HG03025 (cell line): ENCODE measurements at regions not wholly inside any gene's neighbourhood (a gene's known extent, or its start where the extent isn't known, plus 50 kb on each side); places are given as distances from the start of the nearest gene placed in this dataset.
"Not testable (repeated sequence)": the region's sequence is repeated elsewhere in the genome, so short reads cannot be mapped to it uniquely, and the experiment has no call there.

Source experiments
- ATAC-seq: cut with Tn5 transposase; IDR thresholded peaks from one replicate; pipeline ENCODE4 v1.9.1; 2021; ENCODE audit warnings: mild to moderate bottlenecking, moderate library complexity; ENCODE audit not compliant: unreplicated experiment, low FRiP score

GRCh38 chr4:122100508-122100907, 51.6 kb upstream of the BLTP1 start:
- ATAC-seq: no peak

- no peak for ATAC-seq
Measured at GRCh38 chr4:122099896-122100295, 52.2 kb upstream of the BLTP1 start.

GRCh38 chr4:122091836-122092405, 60.2 kb upstream of the BLTP1 start:
- no peak for ATAC-seq

GRCh38 chr4:122091397-122091796, 60.7 kb upstream of the BLTP1 start:
- no peak for ATAC-seq

GRCh38 chr4:122090989-122091388, 61.1 kb upstream of the BLTP1 start:
- ATAC-seq: no peak

GRCh38 chr4:122086338-122087065, 65.6 kb upstream of the BLTP1 start:
- no peak for ATAC-seq

GRCh38 chr4:122083989-122084388, 68.1 kb upstream of the BLTP1 start:
- no peak for ATAC-seq

GRCh38 chr4:122083351-122083750, 68.8 kb upstream of the BLTP1 start:
- no peak for ATAC-seq

GRCh38 chr4:122082661-122083060, 69.5 kb upstream of the BLTP1 start:
- ATAC-seq: no peak

- not testable (repeated sequence) for ATAC-seq
Measured at GRCh38 chr4:122077653-122078052, 74.5 kb upstream of the BLTP1 start.

GRCh38 chr4:122076835-122077234, 75.3 kb upstream of the BLTP1 start:
- ATAC-seq: not testable (repeated sequence)

- no peak for ATAC-seq
Measured at GRCh38 chr4:122073615-122074014, 78.5 kb upstream of the BLTP1 start.

GRCh38 chr4:122065915-122066314, 86.2 kb upstream of the BLTP1 start:
- no peak for ATAC-seq

- ATAC-seq: no peak
Measured at GRCh38 chr4:122065149-122065548, 87.0 kb upstream of the BLTP1 start.

- ATAC-seq: no peak
Measured at GRCh38 chr4:122053186-122053585, 98.9 kb upstream of the BLTP1 start.

- ATAC-seq: no peak
Measured at GRCh38 chr4:122052677-122053076, 99.5 kb upstream of the BLTP1 start.

- no peak for ATAC-seq
Measured at GRCh38 chr4:122050841-122051240, 99.0 kb upstream of the TRPC3 start.

- no peak for ATAC-seq
Measured at GRCh38 chr4:122047456-122048425, 95.9 kb upstream of the TRPC3 start.

GRCh38 chr4:122046255-122046654, 94.4 kb upstream of the TRPC3 start:
- ATAC-seq: no peak

- no peak for ATAC-seq
Measured at GRCh38 chr4:122045533-122045932, 93.7 kb upstream of the TRPC3 start.

GRCh38 chr4:122044501-122044900, 92.6 kb upstream of the TRPC3 start:
- no peak for ATAC-seq
